B cell (primary cell): ENCODE measurements at regions not wholly inside any gene's neighbourhood (a gene's known extent, or its start where the extent isn't known, plus 50 kb on each side); places are given as distances from the start of the nearest gene placed in this dataset.

Experiments used
- ATAC-seq: fragments of 200-7000 bp; cut with Tn5 transposase; one replicate; pipeline ENCODE4 v1.10.0; 2021; ENCODE audit warnings: low read depth, mild to moderate bottlenecking, moderate number of reproducible peaks, moderate library complexity
- CTCF ChIA-PET: fragments of 350-600 bp; sonication (Branson Sonifier 250); formaldehyde crosslinking; loops from one replicate; lab custom pipeline; 2021; ENCODE audit warnings: antibody characterized with exemption, inconsistent platforms; lab: Charles Lee
- POLR2A ChIA-PET: fragments of 350-600 bp; sonication (Branson Sonifier 250); formaldehyde crosslinking; loops from one replicate; lab custom pipeline; 2021; ENCODE audit warnings: antibody characterized with exemption; lab: Charles Lee
- DNase-seq: peaks from one replicate; pipeline ENCODE4 v3.0.0; 2013
- H2AFZ ChIP-seq: 2 replicates; pipeline ENCODE4 v1.6.1; 2012; ENCODE audit warnings: mild to moderate bottlenecking, low read depth, low read length; ENCODE audit not compliant: insufficient read depth, poor library complexity, severe bottlenecking
- H3K27ac ChIP-seq, 2 donors: 1 replicate in 1 of 2; 2 replicates in 1 of 2; pipeline ENCODE4 v1.5.1; 2012 to 2013; ENCODE audit warnings: low read length in 2 of 2, mild to moderate bottlenecking in 2 of 2, moderate library complexity in 1 of 2
- H3K27me3 ChIP-seq, 4 experiments: fragments of 200-600 bp in 1 of 4; sonication (generic) in 1 of 4; replicated peaks in 1 of 4; 1 replicate in 2 of 4; 2 replicates in 2 of 4; pipeline versions ENCODE4 v1.6.1 to v1.7.0; 2013 to 2016; ENCODE audit warnings: low read length in 3 of 4, mild to moderate bottlenecking in 2 of 4, mixed read lengths in 1 of 4, moderate library complexity in 1 of 4; ENCODE audit not compliant: insufficient read depth in 4 of 4, control insufficient read depth in 3 of 4; ENCODE audit errors: control extremely low read depth in 1 of 4
- H3K36me3 ChIP-seq, 2 experiments: replicated peaks in 1 of 2; 1 replicate in 1 of 2; 2 replicates in 1 of 2; pipeline versions ENCODE4 v1.6.1 to v1.7.1; 2013; ENCODE audit warnings: low read length in 1 of 2; ENCODE audit not compliant: insufficient read depth in 2 of 2, control insufficient read depth in 1 of 2; ENCODE audit errors: control extremely low read depth in 1 of 2, extremely low read depth in 1 of 2
- H3K4me1 ChIP-seq, 2 donors: fragments of 200-600 bp in 1 of 2; sonication (generic) in 1 of 2; 1 replicate in 1 of 2; 2 replicates in 1 of 2; pipeline versions ENCODE4 v1.5.1 to v1.6.1; 2013 to 2017; ENCODE audit warnings: low read length in 2 of 2; ENCODE audit not compliant: control insufficient read depth in 2 of 2, insufficient read depth in 2 of 2
- H3K4me2 ChIP-seq: replicated peaks from 2 replicates; pipeline ENCODE3; 2012; ENCODE audit warnings: mild to moderate bottlenecking, low read depth, low read length; ENCODE audit not compliant: poor library complexity, severe bottlenecking
- H3K4me3 ChIP-seq, 5 experiments: fragments of 200-600 bp in 1 of 5; sonication (generic) in 1 of 5; 1 replicate in 3 of 5; 2 replicates in 2 of 5; pipeline versions ENCODE4 v1.5.1 to v1.7.0; 2011 to 2016; ENCODE audit warnings: low read length in 4 of 5, mild to moderate bottlenecking in 4 of 5, low read depth in 2 of 5, control low read depth in 1 of 5, moderate library complexity in 1 of 5; ENCODE audit not compliant: insufficient read depth in 1 of 5; ENCODE audit errors: control extremely low read depth in 1 of 5, extremely low read depth in 1 of 5
- H3K79me2 ChIP-seq: fragments of 200-600 bp; sonication (generic); one replicate; pipeline ENCODE4 v1.6.0; 2016; ENCODE audit warnings: low read length; ENCODE audit not compliant: control insufficient read depth, insufficient read depth
- H3K9ac ChIP-seq: fragments of 200-600 bp; sonication (generic); 2 replicates; pipeline ENCODE4 v1.6.1; 2017; ENCODE audit warnings: mild to moderate bottlenecking, low read length, moderate library complexity
- H3K9me3 ChIP-seq, 3 donors: one replicate each; pipeline versions ENCODE4 v1.6.1 to v1.7.1; 2013; ENCODE audit warnings: low read length in 2 of 3; ENCODE audit not compliant: control insufficient read depth in 2 of 3, insufficient read depth in 1 of 3; ENCODE audit errors: control extremely low read depth in 1 of 3
- H4K20me1 ChIP-seq: 2 replicates; pipeline ENCODE4 v1.6.0; 2012; ENCODE audit warnings: mild to moderate bottlenecking, low read length; ENCODE audit not compliant: insufficient read depth, control insufficient read depth, poor library complexity, severe bottlenecking
- H3K27ac Mint-ChIP-seq: one replicate; pipeline ENCODE4 v1.8.0; 2021; ENCODE audit warnings: mixed read lengths
- H3K27me3 Mint-ChIP-seq: one replicate; pipeline ENCODE4 v1.8.0; 2021; ENCODE audit warnings: mixed read lengths
- H3K4me1 Mint-ChIP-seq: one replicate; pipeline ENCODE4 v1.8.0; 2021; ENCODE audit warnings: mixed read lengths
- H3K4me3 Mint-ChIP-seq: one replicate; pipeline ENCODE4 v1.8.0; 2021; ENCODE audit warnings: mixed read lengths
- H3K9me3 Mint-ChIP-seq: one replicate; pipeline ENCODE4 v1.8.0; 2022; ENCODE audit warnings: mixed read lengths; ENCODE audit not compliant: insufficient read depth
- EZH2 ChIP-seq: IDR thresholded peaks from 2 replicates; pipeline ENCODE4 v1.6.1; 2012; ENCODE audit warnings: borderline replicate concordance, low read depth, mild to moderate bottlenecking, moderate library complexity, low read length; ENCODE audit not compliant: insufficient read depth, poor library complexity, severe bottlenecking
- WGBS: methylation state at CpG from one replicate; pipeline ENCODE4 v1.1.5; 2013; ENCODE audit warnings: missing lambda C conversion rate; ENCODE audit not compliant: insufficient coverage; 5-methylcytosine and 5-hydroxymethylcytosine counted together
- intact Hi-C: fragments of 100-400 bp; cut with micrococcal nuclease; formaldehyde crosslinking; loops from one replicate; pipeline ENCODE4 v1.10.0; 2022
- TF ChIP-seq, protein P1 (sequence below): fragments of 200-600 bp; IDR thresholded peaks from one replicate; pipeline ENCODE4 v1.8.0; 2022; ENCODE audit warnings: antibody characterized with exemption, mild to moderate bottlenecking

DNA sequence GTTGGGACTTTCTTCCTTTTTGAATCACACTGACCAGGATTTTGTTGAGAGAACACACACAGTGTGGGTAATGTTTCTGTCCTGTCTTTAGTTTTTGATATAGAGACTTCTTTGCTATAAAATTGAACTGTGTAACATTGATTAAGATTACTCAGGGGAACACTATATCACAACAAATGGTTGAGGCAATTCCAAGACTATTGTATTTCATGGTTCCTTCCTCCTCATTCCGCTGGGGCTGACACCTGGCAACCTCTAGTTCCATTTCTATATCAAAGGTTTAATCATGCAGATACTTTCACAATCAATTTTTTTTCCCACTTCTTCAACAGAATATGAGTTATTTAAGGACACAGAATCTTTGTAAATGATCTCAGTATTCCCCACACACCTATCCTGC, 182.2 kb downstream of the TAF11L14 start:
- no peak for DNase-seq
- intact Hi-C loops: no loop called here
- Histone ChIP-seq H3K36me3 (no peaks in the 10 kb centered on the region), H3K9me3 (no peaks in the 10 kb centered on the region), H3K4me2 (no peak overlapping the region), H3K9ac (no peak overlapping the region), H3K4me3 (no peak overlapping the region), H3K27me3 (no peaks in the 10 kb centered on the region), H4K20me1 (no peaks in the 10 kb centered on the region), H3K27ac (no peak overlapping the region), H3K79me2 (no peaks in the 10 kb centered on the region), H2AFZ (no peak overlapping the region), H3K4me1 (no peaks in the 10 kb centered on the region)
- TF ChIP-seq, protein P1, sequence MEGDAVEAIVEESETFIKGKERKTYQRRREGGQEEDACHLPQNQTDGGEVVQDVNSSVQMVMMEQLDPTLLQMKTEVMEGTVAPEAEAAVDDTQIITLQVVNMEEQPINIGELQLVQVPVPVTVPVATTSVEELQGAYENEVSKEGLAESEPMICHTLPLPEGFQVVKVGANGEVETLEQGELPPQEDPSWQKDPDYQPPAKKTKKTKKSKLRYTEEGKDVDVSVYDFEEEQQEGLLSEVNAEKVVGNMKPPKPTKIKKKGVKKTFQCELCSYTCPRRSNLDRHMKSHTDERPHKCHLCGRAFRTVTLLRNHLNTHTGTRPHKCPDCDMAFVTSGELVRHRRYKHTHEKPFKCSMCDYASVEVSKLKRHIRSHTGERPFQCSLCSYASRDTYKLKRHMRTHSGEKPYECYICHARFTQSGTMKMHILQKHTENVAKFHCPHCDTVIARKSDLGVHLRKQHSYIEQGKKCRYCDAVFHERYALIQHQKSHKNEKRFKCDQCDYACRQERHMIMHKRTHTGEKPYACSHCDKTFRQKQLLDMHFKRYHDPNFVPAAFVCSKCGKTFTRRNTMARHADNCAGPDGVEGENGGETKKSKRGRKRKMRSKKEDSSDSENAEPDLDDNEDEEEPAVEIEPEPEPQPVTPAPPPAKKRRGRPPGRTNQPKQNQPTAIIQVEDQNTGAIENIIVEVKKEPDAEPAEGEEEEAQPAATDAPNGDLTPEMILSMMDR: no peak
- TF ChIP-seq EZH2: no peak
- POLR2A ChIA-PET: no interaction called here
- CTCF ChIA-PET: no interaction called here
- H3K27me3 Mint-ChIP-seq: peaks cover 12% of the 10 kb centered on the region
- ATAC-seq: no peak
- WGBS: no CpG with 5 or more reads among the region's 1 CpG
- no peak overlapping the region for H3K4me3 Mint-ChIP-seq
- no peaks in the 10 kb centered on the region for H3K9me3 Mint-ChIP-seq
- H3K27ac Mint-ChIP-seq: no peak overlapping the region
- H3K4me1 Mint-ChIP-seq: no peaks in the 10 kb centered on the region

DNA sequence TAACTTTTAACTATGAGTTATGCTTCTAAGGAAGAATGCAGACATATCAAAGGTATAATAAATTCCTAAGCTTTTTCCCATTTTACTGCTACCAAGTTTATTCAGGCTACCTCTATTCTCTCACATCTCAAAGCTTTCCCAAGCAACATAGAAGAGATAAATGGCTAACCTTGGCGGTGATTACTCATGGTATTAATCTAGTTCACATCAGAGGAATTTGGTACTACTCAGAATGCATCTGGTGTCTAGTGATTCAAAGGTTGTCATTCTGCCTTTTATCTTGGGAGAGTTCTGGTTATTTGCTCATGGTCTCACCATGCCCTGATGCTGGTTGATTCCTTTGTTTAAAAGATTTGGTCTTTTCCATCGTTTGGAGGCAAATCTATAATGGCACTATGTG, 182.7 kb downstream of the TAF11L14 start:
- Histone ChIP-seq H3K36me3 (no peaks in the 10 kb centered on the region), H3K4me1 (no peaks in the 10 kb centered on the region), H3K9me3 (no peaks in the 10 kb centered on the region), H3K27ac (no peak overlapping the region), H3K4me3 (no peak overlapping the region), H3K4me2 (no peak overlapping the region), H4K20me1 (no peaks in the 10 kb centered on the region), H3K79me2 (no peaks in the 10 kb centered on the region), H3K9ac (no peak overlapping the region), H3K27me3 (no peaks in the 10 kb centered on the region), H2AFZ (no peak overlapping the region)
- no peak for TF ChIP-seq EZH2
- TF ChIP-seq, protein P1: no peak
- H3K27ac Mint-ChIP-seq: no peak overlapping the region
- H3K27me3 Mint-ChIP-seq: peaks cover 12% of the 10 kb centered on the region
- ATAC-seq (no peak), DNase-seq (no peak)
- H3K4me3 Mint-ChIP-seq: no peak overlapping the region
- H3K4me1 Mint-ChIP-seq: no peaks in the 10 kb centered on the region
- 80% methylated on average over 1 of the region's 2 CpGs for WGBS
- intact Hi-C loops: no loop called here
- H3K9me3 Mint-ChIP-seq: no peaks in the 10 kb centered on the region
- ChIA-PET CTCF (no interaction called here), POLR2A (no interaction called here)
